HepG2 (cell line): ENCODE measurements at regions not wholly inside any gene's neighbourhood (a gene's known extent, or its start where the extent isn't known, plus 50 kb on each side); places are given as distances from the start of the nearest gene placed in this dataset.

ENCODE experiments used
- ATAC-seq: fragments of 200-7000 bp; cut with Tn5 transposase; 3 replicates; pipeline ENCODE4 v1.9.1; 2020; ENCODE audit warnings: mild to moderate bottlenecking, moderate library complexity
- BruUV-seq: library from RNA; stranded (reverse); fragments of 400-500 nt; replicated peaks from 2 replicates; lab custom pipeline; 2021; lab: Mats Ljungman, UMichigan
- CTCF ChIA-PET: fragments of 300-600 bp; formaldehyde crosslinking; extraction: SDS; loops from one replicate; lab custom pipeline; 2021; ENCODE audit warnings: low total read pairs, inconsistent platforms, low intra/inter-chr PET ratio; lab: Yijun Ruan, JAX
- POLR2A ChIA-PET: fragments of 350-600 bp; sonication (Branson Sonifier 250); formaldehyde crosslinking; loops from one replicate; lab custom pipeline; 2020; ENCODE audit warnings: antibody characterized with exemption, inconsistent platforms; lab: Yijun Ruan, JAX
- DNase-seq: peaks from one replicate; pipeline ENCODE4 v3.0.0-alpha.2; 2015; ENCODE audit warnings: low spot score
- FAIRE-seq: peaks from 3 replicates; lab custom pipeline; 2011; peaks lifted over from hg19 to GRCh38; lab: Jason Lieb, UNC
- H2AFZ ChIP-seq: one replicate; pipeline ENCODE4 v1.6.1; 2011; ENCODE audit warnings: low read length, inconsistent platforms
- H3K27ac ChIP-seq: fragments of 300-600 bp; 3 replicates; pipeline ENCODE4 v1.8.0; 2011; ENCODE audit warnings: mixed run types, mild to moderate bottlenecking, mixed read lengths, low read length, inconsistent platforms; ENCODE audit not compliant: insufficient read depth; ENCODE audit errors: extremely low read length
- H3K27me3 ChIP-seq, 2 experiments: fragments of 200-600 bp in 1 of 2; 2 replicates in 1 of 2; 3 replicates in 1 of 2; pipeline versions ENCODE4 v1.6.0 to v1.8.0; 2011; ENCODE audit warnings: low read length in 2 of 2, mild to moderate bottlenecking in 2 of 2, moderate library complexity in 2 of 2, inconsistent platforms in 1 of 2; ENCODE audit not compliant: insufficient read depth in 2 of 2, control insufficient read depth in 1 of 2
- H3K36me3 ChIP-seq, 2 experiments: fragments of 200-600 bp in 1 of 2; replicated peaks in 1 of 2; 2 replicates in 1 of 2; 3 replicates in 1 of 2; pipeline versions ENCODE4 v1.5.1 to v1.8.0; 2011; ENCODE audit warnings: low read length in 2 of 2, inconsistent platforms in 1 of 2; ENCODE audit not compliant: insufficient read depth in 2 of 2, control insufficient read depth in 1 of 2
- H3K4me1 ChIP-seq: 2 replicates; pipeline ENCODE4 v1.5.1; 2012; ENCODE audit warnings: low read length, inconsistent platforms; ENCODE audit not compliant: insufficient read depth
- H3K4me2 ChIP-seq: 2 replicates; pipeline ENCODE4 v1.6.0; 2011; ENCODE audit warnings: low read depth, low read length, inconsistent platforms
- H3K4me3 ChIP-seq, 3 experiments: fragments of 200-600 bp in 1 of 3; sonication (generic), shearing (Covaris generic) in 1 of 3; replicated peaks in 1 of 3; 2 replicates each; pipeline ENCODE4 v1.5.1; 2011 to 2016; ENCODE audit warnings: low read length in 3 of 3, inconsistent platforms in 2 of 3, low read depth in 2 of 3, mild to moderate bottlenecking in 2 of 3, control low read depth in 1 of 3, mixed read lengths in 1 of 3; ENCODE audit not compliant: insufficient read depth in 1 of 3
- H3K79me2 ChIP-seq: one replicate; pipeline ENCODE4 v1.6.1; 2011; ENCODE audit warnings: low read length, inconsistent platforms; ENCODE audit not compliant: insufficient read depth
- H3K9ac ChIP-seq: 2 replicates; pipeline ENCODE4 v1.6.0; 2011; ENCODE audit warnings: mild to moderate bottlenecking, low read depth, low read length, inconsistent platforms; ENCODE audit not compliant: insufficient read depth
- H3K9me3 ChIP-seq: 2 replicates; pipeline ENCODE4 v1.5.1; 2012; ENCODE audit warnings: mild to moderate bottlenecking, low read length
- H4K20me1 ChIP-seq: 2 replicates; pipeline ENCODE4 v1.6.0; 2011; ENCODE audit warnings: inconsistent platforms, mild to moderate bottlenecking, low read length, moderate library complexity; ENCODE audit not compliant: insufficient read depth
- ARID3A ChIP-seq: IDR thresholded peaks from 2 replicates; pipeline ENCODE4 v1.6.1; 2012; ENCODE audit warnings: low read depth, low read length, improper control_type of control experiment
- ATF7 ChIP-seq, 2 experiments: fragments of 450-650 bp in 1 of 2; sonication (generic) in 1 of 2; formaldehyde crosslinking in 1 of 2; IDR thresholded peaks; 2 replicates each; pipeline versions ENCODE4 v1.4.0 to v1.6.1; 2016 to 2020; ENCODE audit warnings: antibody characterized with exemption in 1 of 2, mild to moderate bottlenecking in 1 of 2, missing genetic modification reagents in 1 of 2
- CBX1 ChIP-seq: IDR thresholded peaks from one replicate; pipeline ENCODE4 v1.6.1; 2016; ENCODE audit warnings: antibody characterized with exemption, low read depth
- GLI4 ChIP-seq: sonication (generic); formaldehyde crosslinking; IDR thresholded peaks from 2 replicates; pipeline ENCODE4 v1.5.1; 2020; ENCODE audit warnings: missing genetic modification reagents, mild to moderate bottlenecking, moderate library complexity, borderline replicate concordance
- HBP1 ChIP-seq: IDR thresholded peaks from 2 replicates; pipeline ENCODE4 v1.6.1; 2016; ENCODE audit warnings: low read depth, control low read depth
- PHF21A ChIP-seq: sonication (generic); formaldehyde crosslinking; IDR thresholded peaks from 2 replicates; pipeline ENCODE4 v1.5.0; 2020; ENCODE audit warnings: mild to moderate bottlenecking, missing genetic modification reagents
- POLR2A ChIP-seq, 2 experiments: IDR thresholded peaks; 2 replicates each; pipeline ENCODE4 v1.6.1; 2011; ENCODE audit warnings: low read depth in 2 of 2, low read length in 2 of 2, mild to moderate bottlenecking in 1 of 2, moderate library complexity in 1 of 2; ENCODE audit not compliant: insufficient read depth in 1 of 2
- SMAD9 ChIP-seq: sonication (generic); formaldehyde crosslinking; IDR thresholded peaks from 2 replicates; pipeline ENCODE4 v1.5.1; 2020; ENCODE audit warnings: mild to moderate bottlenecking, missing genetic modification reagents
- SRSF1 ChIP-seq: fragments of 200-400 bp; formaldehyde crosslinking; optimal IDR thresholded peaks from 2 replicates; pipeline ENCODE3; 2017; ENCODE audit warnings: mild to moderate bottlenecking, low read depth, low read length, moderate library complexity
- TMF1 ChIP-seq: sonication (generic); formaldehyde crosslinking; IDR thresholded peaks from 2 replicates; pipeline ENCODE4 v1.8.1; 2022; ENCODE audit warnings: low read depth, missing genetic modification reagents
- YEATS4 ChIP-seq: sonication (generic); formaldehyde crosslinking; IDR thresholded peaks from 2 replicates; pipeline ENCODE4 v1.4.0; 2020; ENCODE audit warnings: missing genetic modification reagents, borderline replicate concordance
- ZNF597 ChIP-seq: sonication (generic); formaldehyde crosslinking; IDR thresholded peaks from 2 replicates; pipeline ENCODE4 v1.5.0; 2020; ENCODE audit warnings: missing genetic modification reagents
- ZNF691 ChIP-seq: sonication (generic); formaldehyde crosslinking; IDR thresholded peaks from 2 replicates; pipeline ENCODE4 v1.4.0; 2020; ENCODE audit warnings: missing genetic modification reagents, low read depth, mild to moderate bottlenecking, borderline replicate concordance
- ZNF747 ChIP-seq: sonication (generic); formaldehyde crosslinking; IDR thresholded peaks from 2 replicates; pipeline ENCODE4 v1.8.1; 2023; ENCODE audit warnings: missing genetic modification reagents, mild to moderate bottlenecking, borderline replicate concordance
- in situ Hi-C: cut with HindIII; loops from 2 replicates; pipeline ENCODE4 v1.10.0; 2017; ENCODE audit warnings: low pct_unique_long_range_greater_than_20kb; ENCODE audit not compliant: extremely low pct_ligation_motif_present
- intact Hi-C: fragments of 100-400 bp; cut with micrococcal nuclease; formaldehyde crosslinking; loops from one replicate; pipeline ENCODE4 v1.10.0; 2022; ENCODE audit not compliant: unreplicated experiment

GRCh38 chr7:126211875-126212274, 1040.9 kb downstream of the GRM8 start (continued):
- TF ChIP-seq GLI4 (no peak), CBX1 (no peak), YEATS4 (CRISPR knock-in tag) (no peak), ATF7 (IDR thresholded peaks at IDR 0.05) (no peak), ATF7 (CRISPR knock-in tag; IDR thresholded peaks at IDR 0.05) (no peak), HBP1 (no peak), ZNF747 (CRISPR knock-in tag) (no peak), SRSF1 (no peak), SMAD9 (CRISPR knock-in tag) (no peak), ARID3A (no peak)

- no peak overlapping the region for H2AFZ ChIP-seq
- H3K79me2 ChIP-seq = no peaks in the 10 kb centered on the region
- H3K27ac ChIP-seq = no peak overlapping the region
- H3K4me1 ChIP-seq = no peaks in the 10 kb centered on the region
- no peak overlapping the region for H3K9ac ChIP-seq
- peaks cover 84% of the 10 kb centered on the region for H3K9me3 ChIP-seq
- no peak overlapping the region for H3K4me2 ChIP-seq
- FAIRE-seq = no peak
- TF ChIP-seq ZNF597 (no peak), TMF1 (CRISPR knock-in tag) (no peak), POLR2A (IDR thresholded peaks at IDR 0.05; ENCODE audit: insufficient read depth in 1 of 2, low read depth in 2 of 2, low read length in 2 of 2) (no peak), PHF21A (no peak), ZNF691 (CRISPR knock-in tag) (no peak)
- no peak for DNase-seq
- no TSS peak for BruUV-seq
- no peaks in the 10 kb centered on the region for H3K27me3 ChIP-seq
- POLR2A ChIA-PET = no interaction called here
- ATAC-seq = no peak
- CTCF ChIA-PET = no interaction called here
- no peaks in the 10 kb centered on the region for H3K36me3 ChIP-seq
- no peak overlapping the region for H3K4me3 ChIP-seq
- no peaks in the 10 kb centered on the region for H4K20me1 ChIP-seq
- intact Hi-C loops = no loop called here
- in situ Hi-C loops = no loop called here
These were observed 1042.0 kb downstream of the GRM8 start for GRCh38 chr7:126210707-126211106.
